ENCODE measurements at regions not wholly inside any gene's neighbourhood (a gene's known extent, or its start where the extent isn't known, plus 50 kb on each side); places are given as distances from the start of the nearest gene placed in this dataset.
"Not testable (repeated sequence)": the region's sequence is repeated elsewhere in the genome, so short reads cannot be mapped to it uniquely, and the experiment has no call there.

- Mint-ChIP-seq H3K4me1 (no peaks in the 10 kb centered on the region), H3K27me3 (ENCODE audit: low read depth) (no peaks in the 10 kb centered on the region), H3K9me3 (peaks cover 4% of the 10 kb centered on the region), H3K4me3 (no peak overlapping the region), H3K36me3 (ENCODE audit: low read depth) (no peaks in the 10 kb centered on the region), H3K27ac (no peak overlapping the region)
- TF ChIP-seq, protein P1, sequence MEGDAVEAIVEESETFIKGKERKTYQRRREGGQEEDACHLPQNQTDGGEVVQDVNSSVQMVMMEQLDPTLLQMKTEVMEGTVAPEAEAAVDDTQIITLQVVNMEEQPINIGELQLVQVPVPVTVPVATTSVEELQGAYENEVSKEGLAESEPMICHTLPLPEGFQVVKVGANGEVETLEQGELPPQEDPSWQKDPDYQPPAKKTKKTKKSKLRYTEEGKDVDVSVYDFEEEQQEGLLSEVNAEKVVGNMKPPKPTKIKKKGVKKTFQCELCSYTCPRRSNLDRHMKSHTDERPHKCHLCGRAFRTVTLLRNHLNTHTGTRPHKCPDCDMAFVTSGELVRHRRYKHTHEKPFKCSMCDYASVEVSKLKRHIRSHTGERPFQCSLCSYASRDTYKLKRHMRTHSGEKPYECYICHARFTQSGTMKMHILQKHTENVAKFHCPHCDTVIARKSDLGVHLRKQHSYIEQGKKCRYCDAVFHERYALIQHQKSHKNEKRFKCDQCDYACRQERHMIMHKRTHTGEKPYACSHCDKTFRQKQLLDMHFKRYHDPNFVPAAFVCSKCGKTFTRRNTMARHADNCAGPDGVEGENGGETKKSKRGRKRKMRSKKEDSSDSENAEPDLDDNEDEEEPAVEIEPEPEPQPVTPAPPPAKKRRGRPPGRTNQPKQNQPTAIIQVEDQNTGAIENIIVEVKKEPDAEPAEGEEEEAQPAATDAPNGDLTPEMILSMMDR (IDR thresholded peaks at IDR 0.05; ENCODE audit: unreplicated experiment in 3 of 3), result no peak
Measured at GRCh38 chr4:177532358-177532757, 90.1 kb upstream of the AGA start.

- not testable (repeated sequence) for H3K4me1 Mint-ChIP-seq; H3K27ac Mint-ChIP-seq; H3K4me3 Mint-ChIP-seq; H3K9me3 Mint-ChIP-seq; H3K27me3 Mint-ChIP-seq (ENCODE audit: low read depth); H3K36me3 Mint-ChIP-seq (ENCODE audit: low read depth)
Measured at GRCh38 chr4:177534841-177535240, 92.6 kb upstream of the AGA start.

GRCh38 chr4:177546745-177547144, 104.5 kb upstream of the AGA start:
- Mint-ChIP-seq H3K27ac (no peak overlapping the region), H3K9me3 (no peaks in the 10 kb centered on the region), H3K4me1 (no peaks in the 10 kb centered on the region), H3K27me3 (ENCODE audit: low read depth) (no peaks in the 10 kb centered on the region), H3K4me3 (no peak overlapping the region), H3K36me3 (ENCODE audit: low read depth) (no peaks in the 10 kb centered on the region)
- TF ChIP-seq, protein P1 (IDR thresholded peaks at IDR 0.05; ENCODE audit: unreplicated experiment in 3 of 3), result no peak

DNA sequence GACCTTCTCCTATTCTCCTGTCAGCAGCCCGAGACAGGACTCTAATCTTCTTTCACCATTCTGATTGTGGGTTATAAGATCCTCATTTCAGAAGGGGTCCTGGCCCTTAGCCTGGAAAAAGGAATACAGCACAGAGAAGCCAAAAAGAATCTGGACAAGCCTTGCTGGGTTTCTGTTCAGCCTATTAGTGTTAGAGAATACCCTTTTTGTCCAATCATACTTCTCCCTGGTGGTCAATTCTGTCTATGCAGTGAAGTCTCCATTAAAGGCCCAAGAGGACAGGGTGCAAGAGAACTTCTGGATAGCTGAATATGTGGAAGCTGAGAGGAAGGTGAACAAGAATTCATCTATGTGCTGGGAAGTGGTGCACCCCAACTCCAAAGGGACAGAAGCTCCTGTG, 105.7 kb upstream of the AGA start:
- H3K9me3 Mint-ChIP-seq, result no peaks in the 10 kb centered on the region
- H3K27ac Mint-ChIP-seq, result no peak overlapping the region
- H3K27me3 Mint-ChIP-seq (ENCODE audit: low read depth), result no peaks in the 10 kb centered on the region
- no peak overlapping the region for H3K4me3 Mint-ChIP-seq
- TF ChIP-seq, protein P1 (IDR thresholded peaks at IDR 0.05; ENCODE audit: unreplicated experiment in 3 of 3), result no peak
- H3K36me3 Mint-ChIP-seq (ENCODE audit: low read depth), result no peaks in the 10 kb centered on the region
- H3K4me1 Mint-ChIP-seq, result no peaks in the 10 kb centered on the region

GRCh38 chr4:177555007-177555574, 112.9 kb upstream of the AGA start:
- Mint-ChIP-seq H3K9me3 (no peaks in the 10 kb centered on the region), H3K4me3 (no peak overlapping the region), H3K27ac (no peak overlapping the region), H3K27me3 (ENCODE audit: low read depth) (peaks cover 3% of the 10 kb centered on the region), H3K36me3 (ENCODE audit: low read depth) (no peaks in the 10 kb centered on the region), H3K4me1 (no peaks in the 10 kb centered on the region)
- TF ChIP-seq, protein P1 (IDR thresholded peaks at IDR 0.05; ENCODE audit: unreplicated experiment in 3 of 3), result peak; percentile 53 to 79 (median 54)

- peaks cover 3% of the 10 kb centered on the region for H3K27me3 Mint-ChIP-seq (ENCODE audit: low read depth)
- H3K4me1 Mint-ChIP-seq, result no peaks in the 10 kb centered on the region
- no peaks in the 10 kb centered on the region for H3K9me3 Mint-ChIP-seq
- TF ChIP-seq, protein P1 (IDR thresholded peaks at IDR 0.05; ENCODE audit: unreplicated experiment in 3 of 3), result no peak
- H3K36me3 Mint-ChIP-seq (ENCODE audit: low read depth), result no peaks in the 10 kb centered on the region
- H3K27ac Mint-ChIP-seq, result no peak overlapping the region
- H3K4me3 Mint-ChIP-seq, result no peak overlapping the region
Measured at GRCh38 chr4:177557416-177557815, 115.2 kb upstream of the AGA start.
